Stomach (tissue), 8 donors: ENCODE measurements at regions not wholly inside any gene's neighbourhood (a gene's known extent, or its start where the extent isn't known, plus 50 kb on each side); places are given as distances from the start of the nearest gene placed in this dataset.
A peak's percentile ranks its signal among the peaks of the same experiment; 100 is the strongest.

Source experiments
- DNase-seq, 2 donors: peaks; one replicate each; pipeline versions ENCODE4 v3.0.0 to v3.0.0-alpha.2; 2013 to 2019
- H3K27ac ChIP-seq, 5 donors: fragments of 200-600 bp in 4 of 5; sonication (generic) in 4 of 5; one replicate each; pipeline ENCODE4 v1.5.1; 2013 to 2019; ENCODE audit warnings: mild to moderate bottlenecking in 1 of 5, moderate library complexity in 1 of 5
- H3K27me3 ChIP-seq, 3 donors: fragments of 200-600 bp; sonication (generic); one replicate each; pipeline ENCODE4 v1.5.1; 2017 to 2019; ENCODE audit warnings: mixed run types in 1 of 3
- H3K36me3 ChIP-seq, 4 donors: fragments of 200-600 bp; sonication (generic); 1 replicate in 3 of 4; 2 replicates in 1 of 4; pipeline ENCODE4 v1.5.1; 2016 to 2019
- H3K4me1 ChIP-seq, 4 donors: fragments of 200-600 bp; sonication (generic); one replicate each; pipeline ENCODE4 v1.5.1; 2016 to 2019
- H3K4me3 ChIP-seq, 4 donors: fragments of 200-600 bp; sonication (generic) in 3 of 4; one replicate each; pipeline ENCODE4 v1.5.1; 2016 to 2019; ENCODE audit warnings: mild to moderate bottlenecking in 1 of 4
- H3K9me3 ChIP-seq, 4 donors: fragments of 200-600 bp; sonication (generic); one replicate each; pipeline ENCODE4 v1.5.1; 2016 to 2019
- EP300 ChIP-seq: sonication (generic); formaldehyde crosslinking; IDR thresholded peaks from one replicate; pipeline ENCODE4 v1.6.1; 2017; ENCODE audit warnings: antibody characterized with exemption
- POLR2A ChIP-seq, 4 donors: fragments of 450-650 bp; IDR thresholded peaks; one replicate each; pipeline ENCODE4 v1.6.1; 2016; ENCODE audit warnings: antibody characterized with exemption in 4 of 4, control low read depth in 2 of 4, mild to moderate bottlenecking in 1 of 4, moderate library complexity in 1 of 4
- POLR2AphosphoS5 ChIP-seq, 3 donors: sonication (generic); formaldehyde crosslinking; IDR thresholded peaks; one replicate each; pipeline ENCODE4 v1.6.1; 2016; ENCODE audit warnings: antibody characterized with exemption in 3 of 3
- WGBS, 5 donors: extraction: QIAGEN DNeasy Blood & Tissue Kit in 3 of 5; methylation state at CpG; one replicate each; pipeline versions ENCODE4 v1.1.5 to v1.1.7; 2013 to 2018; 5-methylcytosine and 5-hydroxymethylcytosine counted together
- intact Hi-C: fragments of 100-400 bp; cut with DNase I; formaldehyde crosslinking; loops from one replicate; pipeline ENCODE4 v1.15.1; 2023; ENCODE audit warnings: low total_unique reads
- TF ChIP-seq, protein P1 (sequence below), 7 experiments: fragments of 450-650 bp in 4 of 7; fragments of 200-600 bp in 3 of 7; sonication (generic) in 3 of 7; IDR thresholded peaks; one replicate each; pipeline ENCODE4 v1.5.1; 2016 to 2019; ENCODE audit warnings: antibody characterized with exemption in 7 of 7, control low read depth in 2 of 7, mild to moderate bottlenecking in 1 of 7
- donor health status: healthy with polysubstance abuse.
- donor health status: Bipolar disorder and iron deficiency.
- donor health status: healthy.

DNA sequence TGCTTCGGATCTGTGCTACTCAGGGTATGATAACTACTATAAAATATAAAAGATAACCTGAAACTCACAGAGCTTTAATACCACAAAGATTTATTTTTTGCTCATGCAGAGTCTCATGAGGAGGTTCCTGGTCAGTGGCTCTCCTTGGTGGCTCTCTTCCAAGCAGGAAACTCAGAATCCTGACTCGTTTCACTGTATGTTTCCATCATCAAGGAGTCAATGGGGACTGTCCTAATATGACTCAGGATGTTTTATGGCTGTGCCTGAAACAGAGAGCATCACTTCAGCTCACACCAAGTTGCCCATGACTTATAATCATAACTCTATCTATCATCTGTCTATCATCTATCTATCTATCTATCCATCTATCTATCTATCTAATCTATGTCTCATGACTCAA, 620.8 kb upstream of the NR3C2 start:
- intact Hi-C loops = no loop called here
- no peak for DNase-seq
- Histone ChIP-seq H3K4me3 (no peak overlapping the region), H3K9me3 (peaks cover 0 to 3% (median 0%) of the 10 kb centered on the region in 4 donors), H3K4me1 (no peaks in the 10 kb centered on the region), H3K36me3 (no peaks in the 10 kb centered on the region), H3K27ac (no peak overlapping the region), H3K27me3 (no peaks in the 10 kb centered on the region)
- WGBS, 5 donors = 67 to 73% (median 71%) methylated on average over 2 of the region's 2 CpGs
- TF ChIP-seq EP300 (no peak), POLR2AphosphoS5 (IDR thresholded peaks at IDR 0.05) (no peak), POLR2A (IDR thresholded peaks at IDR 0.05) (no peak)
- TF ChIP-seq, protein P1, sequence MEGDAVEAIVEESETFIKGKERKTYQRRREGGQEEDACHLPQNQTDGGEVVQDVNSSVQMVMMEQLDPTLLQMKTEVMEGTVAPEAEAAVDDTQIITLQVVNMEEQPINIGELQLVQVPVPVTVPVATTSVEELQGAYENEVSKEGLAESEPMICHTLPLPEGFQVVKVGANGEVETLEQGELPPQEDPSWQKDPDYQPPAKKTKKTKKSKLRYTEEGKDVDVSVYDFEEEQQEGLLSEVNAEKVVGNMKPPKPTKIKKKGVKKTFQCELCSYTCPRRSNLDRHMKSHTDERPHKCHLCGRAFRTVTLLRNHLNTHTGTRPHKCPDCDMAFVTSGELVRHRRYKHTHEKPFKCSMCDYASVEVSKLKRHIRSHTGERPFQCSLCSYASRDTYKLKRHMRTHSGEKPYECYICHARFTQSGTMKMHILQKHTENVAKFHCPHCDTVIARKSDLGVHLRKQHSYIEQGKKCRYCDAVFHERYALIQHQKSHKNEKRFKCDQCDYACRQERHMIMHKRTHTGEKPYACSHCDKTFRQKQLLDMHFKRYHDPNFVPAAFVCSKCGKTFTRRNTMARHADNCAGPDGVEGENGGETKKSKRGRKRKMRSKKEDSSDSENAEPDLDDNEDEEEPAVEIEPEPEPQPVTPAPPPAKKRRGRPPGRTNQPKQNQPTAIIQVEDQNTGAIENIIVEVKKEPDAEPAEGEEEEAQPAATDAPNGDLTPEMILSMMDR (IDR thresholded peaks at IDR 0.05) = no peak

DNA sequence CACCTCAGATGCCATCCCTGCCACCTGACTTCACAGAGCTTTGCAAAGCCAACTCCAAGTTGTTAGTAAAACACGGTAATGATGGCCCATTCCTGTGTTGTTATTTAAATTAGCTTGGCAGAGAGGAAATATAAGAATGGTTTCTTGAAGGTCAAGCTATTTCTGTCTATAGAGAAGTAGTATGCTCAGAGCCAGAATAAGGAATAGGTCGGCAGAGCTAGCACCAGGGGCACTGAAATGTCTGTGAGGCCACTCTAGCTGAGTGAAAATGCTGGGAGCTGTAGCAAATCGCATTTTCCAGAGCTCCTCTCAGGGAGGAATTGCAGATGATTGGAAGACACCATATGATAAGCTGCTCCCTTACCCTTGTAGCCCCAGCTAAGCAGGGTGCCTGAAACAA, 615.4 kb upstream of the NR3C2 start:
- intact Hi-C loops = no loop called here
- no peaks in the 10 kb centered on the region for H3K9me3 ChIP-seq

DNA sequence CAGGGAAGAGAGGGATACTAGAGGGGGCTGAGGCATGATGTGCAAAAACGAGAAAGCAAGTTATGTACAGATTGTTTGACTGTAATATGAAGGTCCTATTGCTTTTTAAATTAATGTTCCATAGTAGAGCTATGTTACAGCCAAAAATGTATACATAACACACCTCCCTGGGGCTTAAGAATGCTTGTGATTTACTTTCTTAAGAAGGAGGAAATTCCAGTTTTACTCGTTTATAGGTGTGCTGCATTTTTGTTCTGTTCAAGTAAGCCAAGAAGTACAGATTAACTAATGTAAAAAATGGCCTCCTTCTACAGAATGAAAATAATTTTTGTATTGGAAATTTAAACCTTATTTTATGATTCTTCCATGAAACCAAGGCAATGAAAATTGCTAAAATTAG, 614.4 kb upstream of the NR3C2 start:
- no peaks in the 10 kb centered on the region for H3K27me3 ChIP-seq
- 12 to 38% (median 27%) methylated on average over 2 of the region's 2 CpGs for WGBS, 5 donors
- intact Hi-C loops = no loop called here

More for the DNA sequence above, 615.4 kb upstream of the NR3C2 start:
- no peak overlapping the region for H3K27ac ChIP-seq
- H3K4me3 ChIP-seq = no peak overlapping the region
- no peaks in the 10 kb centered on the region for H3K4me1 ChIP-seq
- TF ChIP-seq, protein P1 (IDR thresholded peaks at IDR 0.05) = no peak
- TF ChIP-seq POLR2AphosphoS5 (IDR thresholded peaks at IDR 0.05) (no peak), POLR2A (IDR thresholded peaks at IDR 0.05) (no peak), EP300 (no peak)
- WGBS, 5 donors = 46 to 81% (median 66%) methylated on average over 3 of the region's 3 CpGs
- no peak for DNase-seq
- H3K27me3 ChIP-seq = no peaks in the 10 kb centered on the region
- no peaks in the 10 kb centered on the region for H3K36me3 ChIP-seq

DNA sequence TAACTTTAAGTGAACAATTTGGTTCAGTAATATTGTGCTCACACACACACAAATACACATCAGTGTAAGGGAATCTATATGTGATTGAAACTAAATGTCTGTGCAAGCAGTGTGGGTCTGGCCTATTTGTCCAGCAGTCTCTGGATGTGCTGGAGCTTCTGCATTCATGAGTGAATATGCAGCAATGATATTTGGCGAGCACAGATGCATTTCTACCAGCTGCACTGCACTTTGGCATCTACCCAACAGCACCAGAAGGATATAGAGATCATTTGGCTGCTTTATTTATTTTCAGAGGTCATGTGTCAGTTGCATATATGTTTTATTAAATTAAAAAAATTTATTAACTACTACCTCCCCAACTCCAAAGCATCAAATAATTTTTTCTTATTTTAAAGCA, 613.4 kb upstream of the NR3C2 start:
- WGBS, 5 donors = 17 to 53% (median 32%) methylated on average over 1 of the region's 1 CpG
- Histone ChIP-seq H3K36me3 (no peaks in the 10 kb centered on the region), H3K27me3 (no peaks in the 10 kb centered on the region), H3K27ac (no peak overlapping the region), H3K4me1 (no peaks in the 10 kb centered on the region), H3K4me3 (no peak overlapping the region), H3K9me3 (no peaks in the 10 kb centered on the region)
- peak in 1 of 2 donors; percentile 21 for DNase-seq
- intact Hi-C loops = no loop called here
- no peak for TF ChIP-seq EP300
- TF ChIP-seq POLR2A (IDR thresholded peaks at IDR 0.05) = no peak
- TF ChIP-seq, protein P1 (IDR thresholded peaks at IDR 0.05) = no peak
- no peak for TF ChIP-seq POLR2AphosphoS5 (IDR thresholded peaks at IDR 0.05)

More for the DNA sequence above, 614.4 kb upstream of the NR3C2 start:
- Histone ChIP-seq H3K4me3 (no peak overlapping the region), H3K4me1 (no peaks in the 10 kb centered on the region), H3K9me3 (no peaks in the 10 kb centered on the region), H3K27ac (no peak overlapping the region), H3K36me3 (no peaks in the 10 kb centered on the region)
- peak in 1 of 2 donors; percentile 51 for DNase-seq
- TF ChIP-seq, protein P1 (IDR thresholded peaks at IDR 0.05) = no peak
- TF ChIP-seq POLR2A (IDR thresholded peaks at IDR 0.05) = no peak
- TF ChIP-seq POLR2AphosphoS5 (IDR thresholded peaks at IDR 0.05) = no peak
- no peak for TF ChIP-seq EP300
